ENCODE measurements at regions not wholly inside any gene's neighbourhood (a gene's known extent, or its start where the extent isn't known, plus 50 kb on each side); places are given as distances from the start of the nearest gene placed in this dataset.

- TF ChIP-seq, protein P1, sequence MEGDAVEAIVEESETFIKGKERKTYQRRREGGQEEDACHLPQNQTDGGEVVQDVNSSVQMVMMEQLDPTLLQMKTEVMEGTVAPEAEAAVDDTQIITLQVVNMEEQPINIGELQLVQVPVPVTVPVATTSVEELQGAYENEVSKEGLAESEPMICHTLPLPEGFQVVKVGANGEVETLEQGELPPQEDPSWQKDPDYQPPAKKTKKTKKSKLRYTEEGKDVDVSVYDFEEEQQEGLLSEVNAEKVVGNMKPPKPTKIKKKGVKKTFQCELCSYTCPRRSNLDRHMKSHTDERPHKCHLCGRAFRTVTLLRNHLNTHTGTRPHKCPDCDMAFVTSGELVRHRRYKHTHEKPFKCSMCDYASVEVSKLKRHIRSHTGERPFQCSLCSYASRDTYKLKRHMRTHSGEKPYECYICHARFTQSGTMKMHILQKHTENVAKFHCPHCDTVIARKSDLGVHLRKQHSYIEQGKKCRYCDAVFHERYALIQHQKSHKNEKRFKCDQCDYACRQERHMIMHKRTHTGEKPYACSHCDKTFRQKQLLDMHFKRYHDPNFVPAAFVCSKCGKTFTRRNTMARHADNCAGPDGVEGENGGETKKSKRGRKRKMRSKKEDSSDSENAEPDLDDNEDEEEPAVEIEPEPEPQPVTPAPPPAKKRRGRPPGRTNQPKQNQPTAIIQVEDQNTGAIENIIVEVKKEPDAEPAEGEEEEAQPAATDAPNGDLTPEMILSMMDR (IDR thresholded peaks at IDR 0.05 in 8 of 11, conservative IDR thresholded peaks at IDR 0.05 in 3 of 11) = no peak
- TF ChIP-seq POLR2AphosphoS5 (IDR thresholded peaks at IDR 0.05) (no peak), POLR2A (IDR thresholded peaks at IDR 0.05) (no peak)
- no peak for DNase-seq
- H3K4me3 ChIP-seq = no peak overlapping the region
- H3K27ac ChIP-seq = peak overlapping the region in 1 of 8 donors; percentile 11
- no peaks in the 10 kb centered on the region for H3K9me3 ChIP-seq
- H3K4me1 ChIP-seq = peaks cover 0 to 29% (median 7%) of the 10 kb centered on the region in 6 donors
- intact Hi-C loops (cut with DNase I; ENCODE audit: low total_unique reads) = no loop called here
- no peaks in the 10 kb centered on the region for H3K36me3 ChIP-seq
- H3K27me3 ChIP-seq (replicated peaks in 1 of 7) = no peaks in the 10 kb centered on the region
- 92 to 95% (median 92%) methylated on average over 2 of the region's 2 CpGs for WGBS, 5 donors
Measured at GRCh38 chr3:177553012-177553411, 355.7 kb upstream of the TBL1XR1 start.

DNA sequence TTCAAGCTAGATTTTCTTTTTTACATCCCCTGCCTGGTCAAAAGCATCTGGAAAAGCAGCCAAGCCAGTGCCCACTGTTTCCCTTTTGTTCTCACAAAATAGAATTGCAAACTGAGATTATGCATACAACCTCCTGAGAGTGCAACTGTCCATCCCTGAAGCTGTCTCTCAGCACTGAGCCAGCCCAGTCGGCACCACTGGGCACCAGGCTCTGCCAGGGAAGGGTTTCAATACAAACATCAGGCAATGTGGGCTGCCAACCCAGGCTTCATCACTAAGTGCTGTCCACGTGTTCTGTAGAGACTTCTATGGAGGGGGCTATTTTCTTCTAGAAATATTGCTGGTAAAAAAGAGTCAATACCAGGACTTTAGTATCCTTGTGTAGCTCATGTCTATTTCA is 356.3 kb upstream of the TBL1XR1 start:
- H3K27ac ChIP-seq = no peak overlapping the region
- intact Hi-C loops (cut with DNase I; ENCODE audit: low total_unique reads) = no loop called here
- TF ChIP-seq POLR2AphosphoS5 (IDR thresholded peaks at IDR 0.05) (no peak), POLR2A (IDR thresholded peaks at IDR 0.05) (no peak)
- TF ChIP-seq, protein P1 (IDR thresholded peaks at IDR 0.05 in 8 of 11, conservative IDR thresholded peaks at IDR 0.05 in 3 of 11) = no peak
- no peaks in the 10 kb centered on the region for H3K9me3 ChIP-seq
- H3K36me3 ChIP-seq = no peaks in the 10 kb centered on the region
- no peak for DNase-seq
- no peaks in the 10 kb centered on the region for H3K27me3 ChIP-seq (replicated peaks in 1 of 7)
- WGBS, 5 donors = 85 to 97% (median 91%) methylated on average over 2 of the region's 2 CpGs
- no peak overlapping the region for H3K4me3 ChIP-seq
- H3K4me1 ChIP-seq = peaks cover 0 to 28% (median 7%) of the 10 kb centered on the region in 6 donors

DNA sequence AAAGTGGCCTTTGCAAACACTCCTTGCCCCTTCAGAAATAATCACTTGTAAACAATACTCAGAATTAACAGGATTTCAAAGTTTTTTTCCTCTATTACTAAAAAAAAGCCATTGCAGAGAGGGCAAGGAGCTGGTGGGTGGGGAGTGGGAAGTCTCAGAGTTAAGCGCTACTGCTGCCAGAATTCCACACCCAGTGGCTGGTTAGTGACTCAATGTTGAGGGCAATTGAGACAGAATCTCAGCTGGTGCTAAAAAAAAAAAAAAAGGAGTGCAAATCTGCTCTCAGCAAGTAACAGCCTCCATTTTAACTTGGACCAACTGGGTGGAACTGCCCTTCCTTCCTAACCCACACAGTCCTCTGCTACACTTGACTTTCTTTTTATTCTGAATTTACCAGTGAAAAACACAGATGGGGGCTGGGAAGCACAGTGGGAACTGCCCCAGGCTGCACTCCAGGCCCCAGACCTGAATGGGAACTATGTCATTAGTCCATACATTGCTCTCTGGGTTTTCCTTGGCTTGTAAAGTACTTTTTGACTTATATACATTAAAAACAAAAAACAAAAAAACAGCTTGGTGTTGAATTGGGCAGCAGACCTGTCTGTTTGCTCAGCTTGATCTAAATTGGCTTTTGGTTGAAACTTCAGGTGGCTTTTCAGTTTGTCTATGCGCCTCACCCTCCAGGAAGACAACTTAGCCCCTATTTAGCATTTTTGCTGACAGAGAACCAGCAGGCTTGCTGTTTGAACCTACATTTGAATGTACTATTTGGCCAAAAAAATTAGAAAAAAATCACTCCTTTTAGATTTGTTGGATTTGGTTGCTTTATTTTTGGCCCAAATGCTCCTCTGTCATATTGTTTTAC is 357.8 kb upstream of the TBL1XR1 start:
- no peaks in the 10 kb centered on the region for H3K27me3 ChIP-seq (replicated peaks in 1 of 7)
- no peaks in the 10 kb centered on the region for H3K36me3 ChIP-seq
- H3K4me3 ChIP-seq = no peak overlapping the region
- H3K9me3 ChIP-seq = no peaks in the 10 kb centered on the region
- WGBS, 5 donors = 77 to 85% (median 79%) methylated on average over 2 of the region's 2 CpGs
- TF ChIP-seq, protein P1 (IDR thresholded peaks at IDR 0.05 in 8 of 11, conservative IDR thresholded peaks at IDR 0.05 in 3 of 11) = no peak
- TF ChIP-seq POLR2AphosphoS5 (IDR thresholded peaks at IDR 0.05) = no peak
- peaks cover 0 to 28% (median 7%) of the 10 kb centered on the region in 6 donors for H3K4me1 ChIP-seq
- H3K27ac ChIP-seq = peak overlapping the region in 1 of 8 donors; percentile 11
- intact Hi-C loops (cut with DNase I; ENCODE audit: low total_unique reads) = no loop called here
- no peak for DNase-seq

DNA sequence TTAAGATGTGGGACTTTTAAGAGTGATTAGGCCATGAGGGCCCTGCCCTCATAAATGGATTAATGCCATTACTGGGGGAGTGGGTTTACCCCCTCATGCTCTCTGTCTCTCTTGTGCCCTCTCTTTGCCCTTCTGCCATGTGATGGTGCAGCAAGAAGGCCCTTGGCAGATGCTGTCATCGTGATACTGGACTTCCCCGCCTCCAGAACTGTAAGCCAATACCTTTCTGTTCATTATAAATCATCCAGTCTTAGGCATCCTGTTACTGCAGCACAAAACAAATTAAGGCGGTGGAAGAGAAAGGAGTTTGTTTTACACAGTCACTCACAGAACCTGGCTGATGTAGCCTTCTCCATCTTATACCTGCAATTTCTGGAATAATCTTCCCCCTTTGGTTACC is 360.3 kb upstream of the TBL1XR1 start:
- H3K36me3 ChIP-seq = no peaks in the 10 kb centered on the region
- no peak overlapping the region for H3K27ac ChIP-seq
- no peak overlapping the region for H3K4me3 ChIP-seq
- H3K4me1 ChIP-seq = peaks cover 0 to 11% (median 0%) of the 10 kb centered on the region in 6 donors
- TF ChIP-seq, protein P1 (IDR thresholded peaks at IDR 0.05 in 8 of 11, conservative IDR thresholded peaks at IDR 0.05 in 3 of 11) = no peak
- TF ChIP-seq POLR2A (IDR thresholded peaks at IDR 0.05) = no peak
- TF ChIP-seq POLR2AphosphoS5 (IDR thresholded peaks at IDR 0.05) = no peak
- no peak for DNase-seq
- H3K27me3 ChIP-seq (replicated peaks in 1 of 7) = no peaks in the 10 kb centered on the region
- 91 to 97% (median 95%) methylated on average over 3 of the region's 3 CpGs for WGBS, 5 donors
- no peaks in the 10 kb centered on the region for H3K9me3 ChIP-seq
- intact Hi-C loops (cut with DNase I; ENCODE audit: low total_unique reads) = no loop called here

Data from spleen (tissue), 11 donors.